ENCODE measurements at regions not wholly inside any gene's neighbourhood (a gene's known extent, or its start where the extent isn't known, plus 50 kb on each side); places are given as distances from the start of the nearest gene placed in this dataset.
A peak's percentile ranks its signal among the peaks of the same experiment; 100 is the strongest.

- DNase-seq (ENCODE audit: low read depth): no peak
- no peak for TF ChIP-seq CTCF (IDR thresholded peaks at IDR 0.05; ENCODE audit: insufficient read depth, low read depth, low read length)
- no peak overlapping the region for H3K4me3 ChIP-seq (ENCODE audit: low read depth, low read length)
Observed at GRCh38 chr1:88317396-88317795, 366.7 kb upstream of the PKN2 start.

- H3K4me3 ChIP-seq (ENCODE audit: low read depth, low read length): no peak overlapping the region
- no peak for TF ChIP-seq CTCF (IDR thresholded peaks at IDR 0.05; ENCODE audit: insufficient read depth, low read depth, low read length)
- DNase-seq (ENCODE audit: low read depth): no peak
Observed at GRCh38 chr1:88318740-88319139, 365.3 kb upstream of the PKN2 start.

- H3K4me3 ChIP-seq (ENCODE audit: low read depth, low read length): no peak overlapping the region
- no peak for TF ChIP-seq CTCF (IDR thresholded peaks at IDR 0.05; ENCODE audit: insufficient read depth, low read depth, low read length)
- no peak for DNase-seq (ENCODE audit: low read depth)
Observed at GRCh38 chr1:88320291-88320690, 363.8 kb upstream of the PKN2 start.

GRCh38 chr1:88321706-88322105 is 362.4 kb upstream of the PKN2 start:
- no peak for TF ChIP-seq CTCF (IDR thresholded peaks at IDR 0.05; ENCODE audit: insufficient read depth, low read depth, low read length)
- DNase-seq (ENCODE audit: low read depth): no peak
- no peak overlapping the region for H3K4me3 ChIP-seq (ENCODE audit: low read depth, low read length)

- no peak for TF ChIP-seq CTCF (IDR thresholded peaks at IDR 0.05; ENCODE audit: insufficient read depth, low read depth, low read length)
- no peak overlapping the region for H3K4me3 ChIP-seq (ENCODE audit: low read depth, low read length)
- DNase-seq (ENCODE audit: low read depth): no peak
Observed at GRCh38 chr1:88324899-88325298, 359.2 kb upstream of the PKN2 start.

- no peak overlapping the region for H3K4me3 ChIP-seq (ENCODE audit: low read depth, low read length)
- peak; percentile 80 for DNase-seq (ENCODE audit: low read depth)
- TF ChIP-seq CTCF (IDR thresholded peaks at IDR 0.05; ENCODE audit: insufficient read depth, low read depth, low read length): no peak
Observed at GRCh38 chr1:88327391-88328267, 356.4 kb upstream of the PKN2 start.

GRCh38 chr1:88330201-88330600 is 353.9 kb upstream of the PKN2 start:
- no peak for TF ChIP-seq CTCF (IDR thresholded peaks at IDR 0.05; ENCODE audit: insufficient read depth, low read depth, low read length)
- DNase-seq (ENCODE audit: low read depth): no peak
- H3K4me3 ChIP-seq (ENCODE audit: low read depth, low read length): no peak overlapping the region
